GM12865 (cell line): ENCODE measurements at regions not wholly inside any gene's neighbourhood (a gene's known extent, or its start where the extent isn't known, plus 50 kb on each side); places are given as distances from the start of the nearest gene placed in this dataset.

Experiments used
- DNase-seq: peaks from one replicate; pipeline ENCODE4 v3.0.0; 2010; ENCODE audit warnings: low read depth
- H3K4me3 ChIP-seq: 2 replicates; pipeline ENCODE4 v1.5.1; 2011; ENCODE audit warnings: mild to moderate bottlenecking, low read depth, low read length, control low read depth
- CTCF ChIP-seq: IDR thresholded peaks from 2 replicates; pipeline ENCODE4 v1.5.1; 2011; ENCODE audit warnings: low read length, control low read depth, low read depth, inconsistent platforms; ENCODE audit not compliant: insufficient read depth; ENCODE audit errors: missing control alignments

- peak; percentile 73 for TF ChIP-seq CTCF
- peak; percentile 35 for DNase-seq
- H3K4me3 ChIP-seq, result no peak overlapping the region
Observed at GRCh38 chr3:153595186-153595815, 433.3 kb downstream of the RAP2B start.

DNA sequence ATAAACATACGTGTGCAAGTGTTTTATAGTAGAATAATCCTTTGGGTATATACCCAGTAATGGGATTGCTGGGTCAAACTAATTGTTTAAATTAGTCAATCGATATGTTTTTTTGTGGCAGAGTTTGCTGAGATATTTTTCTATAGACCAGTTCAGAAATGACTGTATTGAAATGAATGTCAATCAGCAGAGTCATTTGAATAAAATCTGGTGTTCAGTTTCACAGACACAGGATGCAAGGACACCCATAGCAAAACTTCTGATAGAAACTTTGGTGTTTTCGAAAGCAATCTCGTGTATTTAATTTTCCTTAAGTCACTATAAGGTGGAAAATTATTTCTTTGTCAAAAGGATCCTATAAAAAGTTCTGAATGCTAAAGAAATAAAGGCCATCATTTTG, 434.4 kb downstream of the RAP2B start:
- TF ChIP-seq CTCF, result no peak
- peak; percentile 23 for DNase-seq
- no peak overlapping the region for H3K4me3 ChIP-seq

- no peak for DNase-seq
- no peak overlapping the region for H3K4me3 ChIP-seq
- no peak for TF ChIP-seq CTCF
Observed at GRCh38 chr3:153599685-153600084, 437.7 kb downstream of the RAP2B start.

GRCh38 chr3:153600896-153601295, 438.9 kb downstream of the RAP2B start:
- no peak overlapping the region for H3K4me3 ChIP-seq
- DNase-seq, result no peak
- no peak for TF ChIP-seq CTCF

DNA sequence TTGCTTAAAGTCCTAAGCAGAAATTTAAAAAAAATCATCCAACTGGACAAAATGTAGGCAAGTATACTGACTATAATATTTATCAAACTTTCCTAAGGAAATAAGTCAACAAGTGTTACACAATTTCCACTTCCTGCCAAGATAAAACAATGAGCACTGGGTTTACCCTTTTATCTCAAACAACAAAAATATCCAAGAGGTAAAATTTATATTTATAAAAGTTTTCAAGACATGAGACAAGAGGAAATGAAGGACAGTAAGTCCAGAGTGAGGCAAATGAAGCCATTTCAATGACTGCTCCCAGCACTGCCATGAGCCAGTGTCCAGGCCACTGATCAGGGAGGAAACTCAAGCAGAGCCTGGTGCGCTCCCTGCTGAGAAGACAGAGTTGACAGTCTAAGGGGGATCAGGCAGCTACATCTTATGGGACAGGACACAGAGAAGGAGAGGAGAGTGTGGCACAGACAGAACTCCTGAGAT, 439.4 kb downstream of the RAP2B start:
- no peak overlapping the region for H3K4me3 ChIP-seq
- no peak for TF ChIP-seq CTCF
- no peak for DNase-seq

GRCh38 chr3:153602801-153603200, 440.8 kb downstream of the RAP2B start:
- DNase-seq, result no peak
- no peak for TF ChIP-seq CTCF
- no peak overlapping the region for H3K4me3 ChIP-seq

DNA sequence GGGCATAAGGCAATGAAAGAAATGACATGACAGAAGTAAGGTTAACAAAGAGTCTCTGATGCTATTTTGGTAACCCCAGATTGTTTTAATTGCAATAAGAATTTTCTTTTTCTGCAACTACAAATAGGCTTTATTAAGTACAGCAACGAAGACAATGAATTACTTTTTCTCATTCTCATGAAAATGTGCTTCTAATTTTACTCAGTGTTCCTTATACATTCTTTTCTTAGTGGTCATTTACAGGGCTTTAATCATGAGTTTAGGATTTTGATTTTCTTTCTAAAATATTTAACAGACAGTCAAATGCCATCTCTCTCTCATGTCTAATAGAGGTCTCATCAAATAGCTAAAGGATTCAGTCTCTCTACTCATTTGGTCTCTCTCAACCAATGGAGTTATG, 452.1 kb downstream of the RAP2B start:
- no peak for DNase-seq
- no peak overlapping the region for H3K4me3 ChIP-seq
- TF ChIP-seq CTCF, result no peak
